ENCODE measurements at regions not wholly inside any gene's neighbourhood (a gene's known extent, or its start where the extent isn't known, plus 50 kb on each side); places are given as distances from the start of the nearest gene placed in this dataset.
"Not testable (repeated sequence)": the region's sequence is repeated elsewhere in the genome, so short reads cannot be mapped to it uniquely, and the experiment has no call there.

DNA sequence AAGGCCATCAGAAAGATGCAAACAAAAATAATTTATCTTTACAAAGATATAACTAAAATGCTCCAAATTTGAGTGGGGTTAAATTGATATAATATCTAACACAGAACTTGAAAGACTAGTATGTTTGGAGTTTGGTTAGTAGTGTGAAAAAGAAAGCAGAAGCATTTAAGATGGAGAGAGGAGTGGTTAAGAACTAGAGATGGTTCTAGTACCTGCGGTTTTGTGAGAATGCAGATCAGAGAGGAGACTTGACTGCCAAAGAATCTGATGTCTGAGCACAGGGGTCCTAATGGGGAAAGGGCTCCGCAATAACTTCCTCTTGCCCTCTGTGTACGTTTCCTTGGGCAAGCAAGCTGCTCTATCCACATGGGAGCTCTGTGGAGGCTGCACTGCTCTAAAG lies 506.8 kb upstream of the COBL start:
- H3K9me3 ChIP-seq: peaks cover 0 to 6% (median 2%) of the 10 kb centered on the region in 4 donors
- no peak overlapping the region for H3K4me3 ChIP-seq
- no peaks in the 10 kb centered on the region for H3K4me1 ChIP-seq
- H3K27me3 ChIP-seq: no peaks in the 10 kb centered on the region
- no peak for DNase-seq (ENCODE audit: extremely low spot score)
- intact Hi-C loops (cut with DNase I): no loop called here
- 82% methylated on average over 3 of the region's 3 CpGs for WGBS
- H3K27ac ChIP-seq (replicated peaks in 1 of 4): no peak overlapping the region
- TF ChIP-seq EP300 (IDR thresholded peaks at IDR 0.05): no peak
- TF ChIP-seq, protein P1, sequence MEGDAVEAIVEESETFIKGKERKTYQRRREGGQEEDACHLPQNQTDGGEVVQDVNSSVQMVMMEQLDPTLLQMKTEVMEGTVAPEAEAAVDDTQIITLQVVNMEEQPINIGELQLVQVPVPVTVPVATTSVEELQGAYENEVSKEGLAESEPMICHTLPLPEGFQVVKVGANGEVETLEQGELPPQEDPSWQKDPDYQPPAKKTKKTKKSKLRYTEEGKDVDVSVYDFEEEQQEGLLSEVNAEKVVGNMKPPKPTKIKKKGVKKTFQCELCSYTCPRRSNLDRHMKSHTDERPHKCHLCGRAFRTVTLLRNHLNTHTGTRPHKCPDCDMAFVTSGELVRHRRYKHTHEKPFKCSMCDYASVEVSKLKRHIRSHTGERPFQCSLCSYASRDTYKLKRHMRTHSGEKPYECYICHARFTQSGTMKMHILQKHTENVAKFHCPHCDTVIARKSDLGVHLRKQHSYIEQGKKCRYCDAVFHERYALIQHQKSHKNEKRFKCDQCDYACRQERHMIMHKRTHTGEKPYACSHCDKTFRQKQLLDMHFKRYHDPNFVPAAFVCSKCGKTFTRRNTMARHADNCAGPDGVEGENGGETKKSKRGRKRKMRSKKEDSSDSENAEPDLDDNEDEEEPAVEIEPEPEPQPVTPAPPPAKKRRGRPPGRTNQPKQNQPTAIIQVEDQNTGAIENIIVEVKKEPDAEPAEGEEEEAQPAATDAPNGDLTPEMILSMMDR (IDR thresholded peaks at IDR 0.05): no peak
- TF ChIP-seq POLR2AphosphoS5 (IDR thresholded peaks at IDR 0.05): no peak
- TF ChIP-seq POLR2A (IDR thresholded peaks at IDR 0.05; ENCODE audit: low read depth): no peak
- H3K36me3 ChIP-seq: no peaks in the 10 kb centered on the region

DNA sequence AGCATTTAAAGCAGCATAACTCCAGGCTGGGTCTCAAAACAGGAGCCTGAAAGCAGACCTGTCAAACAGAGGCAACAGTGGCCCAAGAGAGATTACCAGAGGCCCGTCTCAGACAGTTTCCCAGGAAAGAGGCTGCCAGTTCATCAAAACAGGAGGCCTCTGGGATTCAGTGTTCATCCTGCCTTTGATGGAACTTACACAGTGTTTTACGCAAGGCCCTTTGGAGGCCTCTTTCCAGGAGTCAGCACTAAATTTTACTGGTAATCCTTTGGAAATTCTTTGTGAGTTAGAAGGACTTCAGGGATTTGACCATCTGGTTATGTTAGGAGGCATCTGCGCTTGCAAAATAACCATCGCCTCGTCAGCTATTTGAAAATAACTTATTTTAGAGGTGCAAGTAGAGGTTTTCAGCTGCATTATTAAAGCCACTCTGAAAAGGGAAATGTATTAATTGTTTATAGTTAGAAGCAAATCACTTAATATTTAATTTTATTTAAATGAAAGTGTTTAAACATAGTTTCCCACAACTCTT lies 501.2 kb upstream of the COBL start:
- TF ChIP-seq EP300 (IDR thresholded peaks at IDR 0.05) (no peak), POLR2AphosphoS5 (IDR thresholded peaks at IDR 0.05) (no peak), POLR2A (IDR thresholded peaks at IDR 0.05; ENCODE audit: low read depth) (no peak)
- TF ChIP-seq, protein P1 (IDR thresholded peaks at IDR 0.05): no peak
- intact Hi-C loops (cut with DNase I): no loop called here
- no peak for DNase-seq (ENCODE audit: extremely low spot score)
- no peaks in the 10 kb centered on the region for H3K27me3 ChIP-seq
- peaks cover 0 to 6% (median 2%) of the 10 kb centered on the region in 4 donors for H3K9me3 ChIP-seq
- 81% methylated on average over 5 of the region's 5 CpGs for WGBS
- H3K4me3 ChIP-seq: no peak overlapping the region
- H3K36me3 ChIP-seq: no peaks in the 10 kb centered on the region
- H3K4me1 ChIP-seq: no peaks in the 10 kb centered on the region
- no peak overlapping the region for H3K27ac ChIP-seq (replicated peaks in 1 of 4)

DNA sequence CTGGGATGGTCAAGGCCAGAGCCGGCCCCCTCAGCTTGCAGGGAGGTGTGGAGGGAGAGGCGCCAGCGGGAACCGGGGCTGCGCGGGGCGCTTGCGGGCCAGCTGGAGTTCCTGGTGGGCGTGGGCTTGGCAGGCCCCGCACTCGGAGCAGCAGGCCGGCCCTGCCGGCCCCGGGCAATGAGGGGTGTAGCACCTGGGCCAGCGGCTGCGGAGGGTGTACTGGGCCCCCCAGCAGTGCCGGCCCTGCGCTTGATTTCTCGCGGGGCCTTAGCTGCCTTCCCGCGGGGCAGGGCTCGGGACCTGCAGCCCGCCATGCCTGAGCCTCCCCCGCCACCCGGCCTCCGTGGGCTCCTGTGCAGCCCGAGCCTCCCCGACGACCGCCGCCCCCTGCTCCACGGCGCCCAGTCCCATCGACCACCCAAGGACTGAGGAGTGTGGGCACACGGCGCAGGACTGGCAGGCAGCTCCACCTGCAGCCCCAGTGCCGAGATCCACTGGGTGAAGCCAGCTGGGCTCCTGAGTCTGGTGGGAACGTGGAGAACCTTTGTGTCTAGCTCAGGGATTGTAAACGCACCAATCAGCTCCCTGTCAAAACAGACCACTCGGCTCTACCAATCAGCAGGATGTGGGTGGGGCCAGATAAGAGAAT lies 489.3 kb upstream of the COBL start:
- intact Hi-C loops (cut with DNase I); H3K4me1 ChIP-seq; DNase-seq (ENCODE audit: extremely low spot score); H3K9me3 ChIP-seq; H3K36me3 ChIP-seq; H3K4me3 ChIP-seq; H3K27ac ChIP-seq (replicated peaks in 1 of 4); H3K27me3 ChIP-seq: not testable (repeated sequence)
- 95% methylated on average over 7 of the region's 41 CpGs for WGBS

DNA sequence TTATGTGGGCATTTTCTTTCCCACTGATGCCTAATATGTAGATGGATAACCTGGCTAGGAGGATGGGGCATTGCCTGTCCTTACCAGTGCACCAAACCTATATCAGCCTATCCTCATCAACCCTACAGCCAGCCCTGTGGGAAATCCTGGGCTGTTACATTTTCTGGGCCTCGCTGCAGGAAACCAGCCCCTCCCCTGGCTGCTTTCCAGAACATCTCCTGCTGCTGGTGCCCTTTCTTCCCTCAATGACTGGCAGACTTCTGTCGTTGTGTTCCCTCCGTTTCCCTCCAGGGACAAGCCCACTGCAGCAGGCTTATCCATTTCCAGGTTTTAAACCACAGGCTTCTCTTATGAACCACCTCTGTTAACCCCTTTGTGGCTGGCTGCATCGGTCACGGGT lies 486.1 kb upstream of the COBL start:
- H3K36me3 ChIP-seq: no peaks in the 10 kb centered on the region
- intact Hi-C loops (cut with DNase I): no loop called here
- no peak for DNase-seq (ENCODE audit: extremely low spot score)
- no peaks in the 10 kb centered on the region for H3K4me1 ChIP-seq
- 49% methylated on average over 5 of the region's 5 CpGs for WGBS
- TF ChIP-seq POLR2AphosphoS5 (IDR thresholded peaks at IDR 0.05) (no peak), EP300 (IDR thresholded peaks at IDR 0.05) (no peak), POLR2A (IDR thresholded peaks at IDR 0.05; ENCODE audit: low read depth) (no peak)
- TF ChIP-seq, protein P1 (IDR thresholded peaks at IDR 0.05): no peak
- no peak overlapping the region for H3K4me3 ChIP-seq
- no peaks in the 10 kb centered on the region for H3K9me3 ChIP-seq
- H3K27ac ChIP-seq (replicated peaks in 1 of 4): no peak overlapping the region
- no peaks in the 10 kb centered on the region for H3K27me3 ChIP-seq

DNA sequence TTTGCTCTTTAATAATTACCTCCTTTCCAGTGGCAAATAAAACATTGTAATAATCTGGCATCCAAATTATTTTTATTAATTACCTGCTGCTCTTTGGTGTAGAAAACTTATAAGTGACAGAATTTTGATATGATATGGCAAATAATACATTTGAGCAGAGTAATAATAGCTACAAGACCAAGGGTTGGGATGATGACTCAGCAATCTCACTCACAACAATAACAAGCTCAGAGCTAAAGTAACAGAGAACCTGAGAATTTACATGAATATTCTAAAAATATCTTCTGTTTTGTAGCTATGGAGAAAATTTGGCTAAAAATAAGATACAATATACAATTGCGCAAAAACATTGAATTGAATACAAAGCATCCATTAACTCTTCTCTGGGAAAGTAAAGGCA lies 480.8 kb upstream of the COBL start:
- DNase-seq (ENCODE audit: extremely low spot score): no peak
- Histone ChIP-seq H3K27me3 (no peaks in the 10 kb centered on the region), H3K4me1 (no peaks in the 10 kb centered on the region), H3K27ac (replicated peaks in 1 of 4) (no peak overlapping the region), H3K4me3 (no peak overlapping the region), H3K9me3 (no peaks in the 10 kb centered on the region), H3K36me3 (no peaks in the 10 kb centered on the region)
- intact Hi-C loops (cut with DNase I): no loop called here
- TF ChIP-seq EP300 (IDR thresholded peaks at IDR 0.05): no peak
- 67% methylated on average over 1 of the region's 1 CpG for WGBS

DNA sequence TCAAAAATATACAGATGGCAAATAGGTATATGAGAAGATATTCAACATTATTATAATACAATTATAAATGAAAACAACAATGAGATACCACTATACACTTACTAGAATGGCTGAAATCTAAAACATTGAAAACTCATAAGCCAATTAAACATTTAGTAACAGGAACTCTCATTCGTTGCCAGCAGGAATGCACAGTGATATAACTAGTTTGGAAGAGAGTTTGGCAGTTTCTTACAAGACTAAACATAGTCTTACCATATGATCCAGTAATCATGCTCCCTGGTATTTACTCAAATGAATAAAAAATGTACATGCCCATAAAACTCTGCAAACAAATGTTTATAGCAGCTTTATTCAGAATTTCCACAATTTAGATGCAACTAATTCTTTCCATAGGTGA lies 476.2 kb upstream of the COBL start:
- Histone ChIP-seq H3K36me3 (no peaks in the 10 kb centered on the region), H3K4me3 (no peak overlapping the region), H3K27ac (replicated peaks in 1 of 4) (no peak overlapping the region), H3K27me3 (no peaks in the 10 kb centered on the region), H3K4me1 (no peaks in the 10 kb centered on the region), H3K9me3 (no peaks in the 10 kb centered on the region)
- no peak for DNase-seq (ENCODE audit: extremely low spot score)
- WGBS: 67% methylated on average over 1 of the region's 1 CpG
- intact Hi-C loops (cut with DNase I): no loop called here
- no peak for TF ChIP-seq POLR2AphosphoS5 (IDR thresholded peaks at IDR 0.05)
- TF ChIP-seq, protein P1 (IDR thresholded peaks at IDR 0.05): no peak
